ENCODE measurements at regions not wholly inside any gene's neighbourhood (a gene's known extent, or its start where the extent isn't known, plus 50 kb on each side); places are given as distances from the start of the nearest gene placed in this dataset.

DNA sequence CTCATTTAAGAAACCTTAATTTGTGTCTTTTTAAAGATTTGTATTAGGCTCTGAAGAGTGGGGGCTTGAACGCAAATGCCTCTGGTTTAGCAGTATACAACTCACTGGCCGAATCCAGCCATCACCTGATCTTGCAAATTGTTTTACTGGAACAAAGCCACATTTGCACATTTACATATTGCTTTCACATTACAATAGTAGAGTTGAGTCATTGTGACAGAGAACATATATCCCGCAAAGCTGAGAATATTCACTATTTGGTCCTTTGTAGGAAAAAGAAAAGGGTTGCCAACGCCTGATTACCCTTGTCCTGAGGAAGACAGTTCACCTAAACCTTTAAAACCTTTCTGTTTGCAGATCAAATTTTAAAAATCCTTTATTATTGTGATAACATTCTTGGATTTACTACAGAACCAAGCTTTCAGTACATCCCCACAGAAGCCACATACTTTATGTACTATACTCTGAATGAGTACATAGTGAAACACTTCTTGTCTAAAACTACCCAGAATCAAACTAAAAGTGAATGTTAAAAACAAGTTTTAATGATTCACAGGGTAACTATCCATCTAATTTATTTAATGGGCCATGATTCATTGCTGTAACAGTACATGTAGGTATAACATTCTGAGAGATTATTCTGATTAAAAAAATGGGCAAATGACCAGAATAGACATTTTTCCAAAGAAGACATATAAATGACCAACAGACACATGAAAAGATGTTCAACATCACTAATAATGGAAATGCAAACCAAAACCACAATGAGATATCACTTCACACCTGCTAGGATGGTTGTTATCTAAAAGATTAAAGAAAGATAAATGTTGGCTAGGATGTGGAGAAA is 161.0 kb downstream of the SLC25A46 start:
- no peak overlapping the region for H3K4me3 ChIP-seq (ENCODE audit: low read depth, low read length)
- peak; percentile 59 for DNase-seq (ENCODE audit: low read depth)
- no peak for TF ChIP-seq CTCF (IDR thresholded peaks at IDR 0.05; ENCODE audit: insufficient read depth, low read depth, low read length)

- no peak overlapping the region for H3K4me3 ChIP-seq (ENCODE audit: low read depth, low read length)
- no peak for TF ChIP-seq CTCF (IDR thresholded peaks at IDR 0.05; ENCODE audit: insufficient read depth, low read depth, low read length)
- DNase-seq (ENCODE audit: low read depth), result peak; percentile 86
Measured at GRCh38 chr5:110900829-110901228, 162.0 kb downstream of the SLC25A46 start.

- DNase-seq (ENCODE audit: low read depth), result peak; percentile 43
- H3K4me3 ChIP-seq (ENCODE audit: low read depth, low read length), result no peak overlapping the region
Measured at GRCh38 chr5:110903966-110904365, 165.2 kb downstream of the SLC25A46 start.

DNA sequence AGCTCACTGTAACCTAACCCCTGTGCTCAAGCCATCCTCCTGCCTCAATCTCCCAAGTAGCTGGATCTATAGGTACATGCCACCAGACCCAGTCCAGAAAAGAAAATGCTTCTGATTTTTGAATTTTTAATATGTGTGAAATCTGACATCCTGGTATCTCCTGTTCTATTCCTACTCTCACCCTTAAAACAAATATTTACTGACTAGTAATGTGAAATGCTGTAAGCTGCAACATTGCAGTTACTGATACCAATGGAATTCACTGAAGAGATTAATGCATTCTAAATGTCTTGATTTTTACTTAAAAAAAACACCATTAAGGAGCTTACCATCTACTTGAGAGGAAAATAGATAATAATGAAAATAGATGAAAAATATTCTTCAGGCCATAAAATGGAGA is 162.7 kb upstream of the TSLP start:
- TF ChIP-seq CTCF (IDR thresholded peaks at IDR 0.05; ENCODE audit: insufficient read depth, low read depth, low read length), result no peak
- no peak for DNase-seq (ENCODE audit: low read depth)

More at GRCh38 chr5:110903966-110904365, 165.2 kb downstream of the SLC25A46 start:
- no peak for TF ChIP-seq CTCF (IDR thresholded peaks at IDR 0.05; ENCODE audit: insufficient read depth, low read depth, low read length)

GRCh38 chr5:110909415-110909814 is 162.1 kb upstream of the TSLP start:
- DNase-seq (ENCODE audit: low read depth), result no peak
- H3K4me3 ChIP-seq (ENCODE audit: low read depth, low read length), result no peak overlapping the region
- no peak for TF ChIP-seq CTCF (IDR thresholded peaks at IDR 0.05; ENCODE audit: insufficient read depth, low read depth, low read length)

More for the DNA sequence above, 162.7 kb upstream of the TSLP start:
- no peak overlapping the region for H3K4me3 ChIP-seq (ENCODE audit: low read depth, low read length)

GRCh38 chr5:110909950-110910349 is 161.6 kb upstream of the TSLP start:
- H3K4me3 ChIP-seq (ENCODE audit: low read depth, low read length), result no peak overlapping the region
- DNase-seq (ENCODE audit: low read depth), result peak; percentile 63
- TF ChIP-seq CTCF (IDR thresholded peaks at IDR 0.05; ENCODE audit: insufficient read depth, low read depth, low read length), result no peak

All from fibroblast of villous mesenchyme (primary cell).